HUES64 (cell line): ENCODE measurements at regions not wholly inside any gene's neighbourhood (a gene's known extent, or its start where the extent isn't known, plus 50 kb on each side); places are given as distances from the start of the nearest gene placed in this dataset.

Experiments
- H3K27ac ChIP-seq: 2 replicates; pipeline ENCODE4 v1.7.0; 2013; ENCODE audit warnings: low read depth, low read length, inconsistent platforms
- H3K27me3 ChIP-seq: 2 replicates; pipeline ENCODE4 v1.6.1; 2013; ENCODE audit warnings: mild to moderate bottlenecking, low read length; ENCODE audit not compliant: insufficient read depth
- H3K36me3 ChIP-seq: 2 replicates; pipeline ENCODE4 v1.6.1; 2013; ENCODE audit warnings: mild to moderate bottlenecking, low read length; ENCODE audit not compliant: insufficient read depth
- H3K4me1 ChIP-seq: 2 replicates; pipeline ENCODE4 v1.6.1; 2013; ENCODE audit warnings: mild to moderate bottlenecking, low read length, moderate library complexity; ENCODE audit not compliant: insufficient read depth
- H3K4me3 ChIP-seq: 2 replicates; pipeline ENCODE4 v1.5.1; 2013; ENCODE audit warnings: mild to moderate bottlenecking, low read length, moderate library complexity
- H3K9ac ChIP-seq: 2 replicates; pipeline ENCODE4 v1.6.1; 2013; ENCODE audit warnings: mild to moderate bottlenecking, low read depth, low read length
- H3K9me3 ChIP-seq: 2 replicates; pipeline ENCODE4 v1.6.1; 2013; ENCODE audit warnings: low read depth, low read length; ENCODE audit not compliant: insufficient read depth
- WGBS: fragments of 150-250, 120-280 bp; methylation state at CpG from one replicate; pipeline ENCODE4 v1.1.7; 2013; ENCODE audit warnings: missing lambda C conversion rate; 5-methylcytosine and 5-hydroxymethylcytosine counted together

DNA sequence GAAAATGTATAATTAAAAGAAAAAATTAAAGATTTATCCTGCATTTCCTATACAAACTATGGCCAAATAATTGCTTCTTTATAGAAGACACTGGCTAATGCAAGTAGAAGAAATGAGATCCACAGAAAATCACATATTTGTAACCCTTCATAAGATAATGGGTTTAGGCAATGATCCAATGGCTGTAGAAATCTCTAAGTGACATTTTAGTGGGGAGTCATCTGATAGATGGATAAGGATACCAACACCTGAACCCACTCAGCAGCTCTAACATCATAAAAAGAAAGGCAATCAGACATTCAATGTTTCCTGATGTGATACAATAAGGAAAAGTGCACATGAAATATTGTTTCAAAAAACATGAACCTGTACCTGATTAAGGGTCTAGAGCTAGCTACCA, 297.5 kb downstream of the CXCL12 start:
- Histone ChIP-seq H3K36me3 (no peaks in the 10 kb centered on the region), H3K9me3 (peaks cover 18% of the 10 kb centered on the region), H3K4me3 (no peak overlapping the region), H3K4me1 (0 out of 2 replicates have a peak, but pooled peaks cover 6% of the 10 kb centered on the region), H3K27ac (no peak overlapping the region), H3K27me3 (no peaks in the 10 kb centered on the region), H3K9ac (no peak overlapping the region)

DNA sequence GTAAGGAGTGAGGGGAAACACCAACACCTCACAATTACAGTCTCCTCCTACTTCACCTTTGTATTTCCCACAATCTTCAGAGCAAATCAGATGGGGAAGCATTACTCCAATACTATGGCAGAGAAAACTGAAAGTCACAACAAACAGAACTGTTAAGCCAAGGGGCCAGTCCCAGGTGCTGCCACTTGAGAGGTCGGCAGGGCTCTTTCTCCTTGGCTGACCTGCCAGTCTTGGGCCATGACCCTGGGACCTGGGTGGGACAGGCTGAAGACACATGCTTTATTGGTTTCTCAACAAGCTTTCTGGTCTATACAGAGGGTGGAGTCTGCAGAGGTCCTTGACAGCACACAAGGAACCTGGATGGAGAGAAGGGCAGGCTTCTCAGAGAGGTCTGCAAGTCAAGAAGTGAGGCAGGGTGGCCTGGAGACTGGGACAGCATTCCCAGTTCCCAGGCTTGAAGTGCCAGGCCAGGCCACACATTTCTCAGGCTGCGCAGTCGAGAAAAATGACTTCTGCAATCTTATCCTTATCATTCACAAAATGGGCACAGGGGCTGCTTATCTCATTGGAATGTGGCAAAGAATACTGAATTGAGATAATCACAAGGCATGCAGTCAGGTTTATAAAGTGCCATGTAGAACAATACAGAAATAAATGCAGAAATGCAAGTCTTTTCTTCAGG, 301.0 kb downstream of the CXCL12 start:
- WGBS = 87% methylated on average over 3 of the region's 3 CpGs
- Histone ChIP-seq H3K9ac (no peak overlapping the region), H3K27ac (no peak overlapping the region), H3K36me3 (no peaks in the 10 kb centered on the region), H3K9me3 (no peaks in the 10 kb centered on the region), H3K4me1 (0 out of 2 replicates have a peak, but pooled peaks cover 6% of the 10 kb centered on the region), H3K4me3 (no peak overlapping the region), H3K27me3 (no peaks in the 10 kb centered on the region)

DNA sequence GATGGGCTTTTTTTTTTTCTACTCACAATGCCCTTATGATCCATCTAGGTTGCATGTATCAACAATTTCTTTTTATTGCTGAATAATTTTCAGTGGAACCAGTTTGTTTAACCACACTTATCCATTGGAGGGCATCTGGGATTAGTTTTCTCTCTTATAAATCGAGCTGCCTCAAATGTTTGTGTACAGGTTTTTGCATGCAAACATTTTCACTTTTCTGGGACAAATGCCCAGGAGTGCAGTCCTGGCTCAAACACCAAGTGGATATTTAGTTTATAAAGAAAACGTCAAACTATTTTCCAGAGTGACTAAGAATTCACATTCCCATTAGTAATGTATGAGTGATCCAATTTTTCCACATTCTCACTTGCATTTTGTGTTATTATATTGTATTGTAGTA, 313.4 kb downstream of the CXCL12 start:
- H3K36me3 ChIP-seq = no peaks in the 10 kb centered on the region
- H3K27me3 ChIP-seq = no peaks in the 10 kb centered on the region
- no peaks in the 10 kb centered on the region for H3K4me1 ChIP-seq
- H3K9ac ChIP-seq = no peak overlapping the region
- no peak overlapping the region for H3K27ac ChIP-seq
- 86% methylated on average over 1 of the region's 2 CpGs for WGBS
- H3K9me3 ChIP-seq = no peaks in the 10 kb centered on the region
- no peak overlapping the region for H3K4me3 ChIP-seq

DNA sequence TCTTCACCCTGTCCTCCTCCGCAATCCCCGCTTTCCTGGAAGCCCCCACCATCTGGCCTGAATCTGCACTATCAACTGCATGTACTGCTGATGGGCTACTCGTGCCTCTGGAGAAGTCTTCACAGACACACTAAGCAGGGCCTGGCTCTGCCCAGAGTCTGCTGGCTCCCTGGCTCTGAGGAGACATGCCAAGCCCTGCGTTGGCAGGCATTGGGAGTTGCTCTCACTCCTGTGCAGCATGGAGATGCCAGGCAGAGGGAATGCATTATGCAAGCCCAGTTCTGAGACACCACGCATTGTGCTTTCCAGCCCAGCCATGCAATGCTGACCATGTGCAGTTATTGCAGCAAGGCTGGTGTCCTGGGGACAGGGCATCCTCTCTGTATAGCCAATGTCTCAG, 314.6 kb downstream of the CXCL12 start:
- no peak overlapping the region for H3K4me3 ChIP-seq
- no peaks in the 10 kb centered on the region for H3K4me1 ChIP-seq
- no peak overlapping the region for H3K9ac ChIP-seq
- 93% methylated on average over 5 of the region's 5 CpGs for WGBS
- no peaks in the 10 kb centered on the region for H3K9me3 ChIP-seq
- no peaks in the 10 kb centered on the region for H3K27me3 ChIP-seq
- no peaks in the 10 kb centered on the region for H3K36me3 ChIP-seq
- no peak overlapping the region for H3K27ac ChIP-seq

DNA sequence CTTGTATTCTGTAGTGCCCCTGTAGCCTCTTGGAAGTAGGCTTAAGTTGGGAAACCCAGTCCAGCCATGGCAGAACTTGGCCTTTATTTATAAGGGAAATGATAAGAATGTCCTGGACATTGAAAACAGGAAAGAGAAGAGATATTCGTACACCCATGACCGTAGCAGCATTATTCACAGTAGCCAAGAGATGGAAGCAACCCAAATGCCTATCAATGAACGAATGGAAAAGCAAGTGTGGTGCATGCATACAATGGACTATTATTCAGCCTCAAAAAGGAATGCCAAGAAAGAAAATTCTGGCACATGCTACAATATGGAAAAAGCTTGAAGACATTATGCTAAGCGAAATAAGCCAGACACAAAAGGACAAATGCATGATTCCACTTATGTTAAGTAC, 315.3 kb downstream of the CXCL12 start:
- Histone ChIP-seq H3K27me3 (no peaks in the 10 kb centered on the region), H3K9ac (no peak overlapping the region), H3K27ac (no peak overlapping the region), H3K4me3 (no peak overlapping the region), H3K4me1 (no peaks in the 10 kb centered on the region), H3K36me3 (no peaks in the 10 kb centered on the region), H3K9me3 (no peaks in the 10 kb centered on the region)
- WGBS = 93% methylated on average over 4 of the region's 4 CpGs

DNA sequence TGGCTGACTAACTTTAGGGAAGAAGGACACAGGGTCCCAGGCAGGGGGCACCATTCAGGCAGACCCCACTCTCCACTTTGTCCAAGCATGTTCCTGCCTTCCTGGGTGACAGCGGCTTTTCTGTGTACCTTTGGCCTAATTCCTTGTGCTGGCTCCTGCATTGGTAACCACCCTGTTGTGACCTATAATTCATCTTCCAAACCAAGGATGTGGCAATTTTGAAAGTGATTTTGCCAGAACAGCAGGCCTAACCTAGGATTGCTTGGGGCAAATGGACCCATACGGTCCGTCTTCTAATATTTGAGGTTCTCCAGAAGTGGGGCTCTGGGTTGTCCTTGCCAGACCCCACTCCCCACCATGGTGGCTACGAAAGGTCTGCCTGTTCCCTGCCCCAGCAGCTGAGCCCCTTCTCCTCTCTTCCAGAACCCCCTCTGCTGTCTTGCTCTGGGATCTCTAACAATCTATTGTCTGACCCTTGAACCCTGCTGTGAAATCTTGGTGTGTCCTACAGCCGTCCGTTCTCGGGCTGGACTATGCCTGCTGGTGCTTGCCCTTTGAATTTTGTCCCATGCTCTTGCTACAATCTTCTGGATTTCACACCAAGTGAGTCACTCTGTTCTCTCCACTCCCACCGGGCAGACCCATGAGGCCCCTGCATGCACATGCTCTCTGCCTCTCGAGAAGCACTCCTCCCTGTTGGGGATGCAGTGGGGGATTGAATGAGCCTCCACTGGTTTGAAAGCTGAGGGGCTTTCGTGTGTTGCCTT, 316.0 kb downstream of the CXCL12 start:
- Histone ChIP-seq H3K27ac (no peak overlapping the region), H3K9ac (no peak overlapping the region), H3K27me3 (no peaks in the 10 kb centered on the region), H3K4me3 (no peak overlapping the region), H3K9me3 (no peaks in the 10 kb centered on the region), H3K36me3 (no peaks in the 10 kb centered on the region), H3K4me1 (no peaks in the 10 kb centered on the region)
- 92% methylated on average over 9 of the region's 10 CpGs for WGBS

DNA sequence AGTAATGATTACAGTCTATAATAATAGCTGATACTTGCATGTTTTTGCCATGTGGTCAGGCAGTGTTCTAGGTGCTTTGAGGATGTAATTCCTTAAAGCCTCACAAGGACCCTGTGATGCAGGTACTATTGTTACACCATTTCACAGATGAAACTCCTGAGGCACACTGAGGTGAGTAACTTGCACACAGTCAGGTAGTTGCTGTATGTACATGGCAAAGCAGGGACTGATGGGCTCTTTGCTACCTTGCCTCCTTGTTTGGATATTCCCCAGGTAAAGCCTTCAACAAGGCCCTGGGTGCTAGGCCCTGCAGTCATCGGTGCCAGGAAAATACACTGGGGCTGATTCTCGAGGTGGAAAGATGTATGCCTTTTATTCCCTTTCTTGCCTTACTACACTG, 317.5 kb downstream of the CXCL12 start:
- H3K27ac ChIP-seq = no peak overlapping the region
- no peak overlapping the region for H3K9ac ChIP-seq
- no peaks in the 10 kb centered on the region for H3K9me3 ChIP-seq
- H3K4me1 ChIP-seq = no peaks in the 10 kb centered on the region
- no peaks in the 10 kb centered on the region for H3K27me3 ChIP-seq
- 100% methylated on average over 2 of the region's 2 CpGs for WGBS
- no peaks in the 10 kb centered on the region for H3K36me3 ChIP-seq
- H3K4me3 ChIP-seq = no peak overlapping the region

DNA sequence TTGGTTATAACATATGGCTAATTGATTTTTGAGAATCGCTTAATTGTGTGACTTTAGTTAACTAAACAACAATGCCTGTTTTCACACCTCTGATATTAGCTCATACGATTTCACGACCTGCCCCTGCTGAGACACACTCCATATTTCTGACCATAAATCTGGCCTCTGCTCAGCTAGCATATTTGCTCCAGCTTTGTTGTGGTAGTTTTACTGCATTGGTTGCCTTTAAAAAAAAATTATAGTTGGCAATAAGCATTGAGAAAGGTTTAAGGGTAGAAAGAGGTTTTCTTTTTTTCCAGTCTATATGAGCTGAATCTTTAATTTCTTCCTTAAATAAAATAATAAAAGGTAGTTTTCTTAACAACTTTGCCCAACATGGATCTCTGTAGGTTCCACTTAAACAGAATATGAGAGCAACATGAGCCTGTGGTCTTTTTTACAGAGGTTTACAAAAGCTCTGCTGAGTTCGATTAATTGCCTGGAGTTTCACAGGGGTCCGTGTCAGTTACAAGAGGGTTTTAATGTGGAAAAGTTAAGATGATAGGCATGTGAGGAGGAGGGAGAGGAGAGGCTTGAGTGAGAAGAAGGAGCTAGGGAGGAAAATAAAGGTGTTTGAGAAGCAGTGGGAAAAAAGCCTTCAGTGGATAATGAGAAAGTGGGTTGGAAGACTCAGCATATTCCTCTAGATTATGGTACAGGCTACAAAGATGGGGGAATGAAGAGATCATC, 318.2 kb downstream of the CXCL12 start:
- H3K27me3 ChIP-seq = no peaks in the 10 kb centered on the region
- H3K27ac ChIP-seq = no peak overlapping the region
- WGBS = 93% methylated on average over 5 of the region's 5 CpGs
- H3K9ac ChIP-seq = no peak overlapping the region
- no peak overlapping the region for H3K4me3 ChIP-seq
- no peaks in the 10 kb centered on the region for H3K4me1 ChIP-seq
- no peaks in the 10 kb centered on the region for H3K36me3 ChIP-seq
- no peaks in the 10 kb centered on the region for H3K9me3 ChIP-seq

DNA sequence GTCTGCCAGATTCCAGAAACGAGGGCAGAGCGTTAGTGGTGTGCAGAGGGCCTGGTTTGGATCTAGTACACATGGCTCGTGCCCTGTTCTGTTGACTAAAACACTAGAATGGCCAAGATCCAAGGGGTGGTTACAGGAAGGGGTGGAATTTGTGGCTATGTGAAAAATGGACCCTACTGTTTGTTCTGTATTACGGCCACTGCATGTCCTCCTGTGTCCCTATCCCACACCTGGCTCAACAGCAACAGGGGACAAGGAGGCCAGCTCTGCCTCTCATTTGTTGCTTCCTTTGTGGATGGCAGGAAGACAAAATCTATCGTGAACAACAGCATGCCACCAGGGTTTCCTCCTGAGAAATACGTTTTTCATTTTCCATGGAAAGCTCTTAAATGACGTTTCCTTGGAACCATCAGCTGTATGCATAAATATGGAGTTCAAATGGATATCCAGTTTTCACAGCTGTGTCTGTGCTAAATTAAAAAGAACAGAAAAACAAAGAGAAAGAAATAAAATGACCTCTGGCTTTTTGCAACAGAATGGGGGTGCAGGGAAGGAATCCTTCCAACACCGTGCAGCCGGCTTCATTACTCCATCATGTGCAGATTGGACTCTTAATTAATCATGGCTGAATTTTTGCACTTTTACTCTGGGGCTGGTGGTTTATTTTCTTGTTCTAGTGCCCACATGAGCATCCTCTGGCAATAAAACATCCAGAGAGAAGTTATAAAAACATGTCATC, 318.9 kb downstream of the CXCL12 start:
- Histone ChIP-seq H3K4me1 (no peaks in the 10 kb centered on the region), H3K27ac (no peak overlapping the region), H3K4me3 (no peak overlapping the region), H3K9me3 (no peaks in the 10 kb centered on the region), H3K9ac (no peak overlapping the region), H3K27me3 (no peaks in the 10 kb centered on the region), H3K36me3 (no peaks in the 10 kb centered on the region)
- WGBS = 94% methylated on average over 9 of the region's 9 CpGs

DNA sequence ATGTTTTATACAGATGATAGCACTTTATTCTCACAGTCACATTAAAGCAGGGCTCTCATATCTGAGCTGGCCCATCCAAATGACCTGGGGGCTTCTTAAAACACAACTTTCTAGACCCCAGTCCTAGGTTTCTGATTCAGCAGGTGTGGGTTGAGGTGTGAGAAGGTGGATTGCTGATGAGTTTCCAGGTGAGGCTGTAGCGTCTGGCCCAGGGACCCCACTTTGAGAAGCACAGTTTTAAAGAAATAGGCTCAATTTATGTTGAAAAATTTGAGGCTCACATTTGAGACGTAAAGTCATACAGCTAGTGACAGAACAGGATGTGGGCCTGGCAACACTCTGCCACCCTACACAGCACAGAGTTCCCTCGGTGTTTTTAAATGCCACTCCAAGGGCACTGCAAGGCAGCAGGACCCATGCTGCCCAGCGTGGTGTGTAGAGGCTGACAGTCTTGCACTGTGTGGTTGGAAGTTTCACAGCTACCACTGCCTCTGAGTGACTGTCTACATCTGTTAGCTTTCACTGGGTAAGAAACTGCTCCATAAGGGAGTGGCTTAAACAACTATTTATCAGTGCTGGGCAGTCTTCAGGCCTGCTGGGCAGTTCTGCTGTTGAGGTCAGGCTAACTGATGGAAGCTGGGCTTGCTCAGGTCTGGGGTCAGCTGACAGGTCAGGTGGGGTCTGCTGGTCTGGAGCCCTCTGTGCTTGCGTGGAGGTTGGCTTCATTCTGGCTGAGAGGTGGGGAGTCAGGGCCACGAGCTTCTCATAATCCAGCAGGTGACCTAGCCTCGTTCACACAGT, 319.7 kb downstream of the CXCL12 start:
- Histone ChIP-seq H3K36me3 (no peaks in the 10 kb centered on the region), H3K4me3 (no peak overlapping the region), H3K9ac (no peak overlapping the region), H3K27ac (no peak overlapping the region), H3K27me3 (no peaks in the 10 kb centered on the region), H3K9me3 (no peaks in the 10 kb centered on the region), H3K4me1 (peaks cover 5% of the 10 kb centered on the region; the same call in 1 of the 2 replicates)
- WGBS = 90% methylated on average over 7 of the region's 7 CpGs
